ENCODE measurements at regions not wholly inside any gene's neighbourhood (a gene's known extent, or its start where the extent isn't known, plus 50 kb on each side); places are given as distances from the start of the nearest gene placed in this dataset.

DNA sequence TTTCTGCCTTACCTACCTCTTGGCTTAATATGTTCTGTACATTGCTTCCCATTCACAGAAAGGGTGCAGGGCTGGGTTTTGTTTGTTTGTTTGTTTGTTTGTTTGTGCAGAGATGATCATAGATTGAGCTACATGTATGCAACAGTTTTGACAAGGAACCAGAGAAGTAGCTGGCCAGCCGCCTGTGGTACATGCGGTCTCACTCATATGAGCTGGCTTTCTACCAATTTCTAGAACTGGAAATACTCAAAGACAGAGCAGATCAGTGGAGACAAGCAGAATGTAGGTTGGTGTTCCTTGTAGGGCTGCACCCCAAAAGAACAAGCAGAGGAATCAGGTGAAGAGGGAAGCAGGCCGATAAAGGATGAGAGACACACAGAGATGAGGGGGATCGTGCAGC, 502.7 kb downstream of the SOX2 start:
- Histone ChIP-seq H3K9me2 (replicated peaks; ENCODE audit: control insufficient read depth, low read length) (no peaks in the 10 kb centered on the region), H4K20me1 (ENCODE audit: control insufficient read depth, insufficient read depth, low read depth, low read length) (no peaks in the 10 kb centered on the region), H3F3A (ENCODE audit: control insufficient read depth, insufficient read depth) (no peaks in the 10 kb centered on the region), H3K79me2 (ENCODE audit: control insufficient read depth, low read length) (no peaks in the 10 kb centered on the region), H3K9me3 (ENCODE audit: control insufficient read depth, insufficient read depth, low read length) (no peaks in the 10 kb centered on the region), H3K27me3 (ENCODE audit: control insufficient read depth, low read length) (peaks cover 3% of the 10 kb centered on the region; the same call in 1 of the 2 replicates), H3K4me3 (ENCODE audit: low read length) (no peak overlapping the region), H3K4me1 (ENCODE audit: control insufficient read depth, low read length) (no peaks in the 10 kb centered on the region), H3K4me2 (ENCODE audit: low read length) (no peak overlapping the region), H3K27ac (ENCODE audit: low read depth, low read length) (no peak overlapping the region), H3K36me3 (ENCODE audit: control insufficient read depth, low read length) (no peaks in the 10 kb centered on the region)
- no peak for TF ChIP-seq EZH2phosphoT487 (IDR thresholded peaks at IDR 0.05; ENCODE audit: borderline replicate concordance, low read length)
- TF ChIP-seq, protein P1, sequence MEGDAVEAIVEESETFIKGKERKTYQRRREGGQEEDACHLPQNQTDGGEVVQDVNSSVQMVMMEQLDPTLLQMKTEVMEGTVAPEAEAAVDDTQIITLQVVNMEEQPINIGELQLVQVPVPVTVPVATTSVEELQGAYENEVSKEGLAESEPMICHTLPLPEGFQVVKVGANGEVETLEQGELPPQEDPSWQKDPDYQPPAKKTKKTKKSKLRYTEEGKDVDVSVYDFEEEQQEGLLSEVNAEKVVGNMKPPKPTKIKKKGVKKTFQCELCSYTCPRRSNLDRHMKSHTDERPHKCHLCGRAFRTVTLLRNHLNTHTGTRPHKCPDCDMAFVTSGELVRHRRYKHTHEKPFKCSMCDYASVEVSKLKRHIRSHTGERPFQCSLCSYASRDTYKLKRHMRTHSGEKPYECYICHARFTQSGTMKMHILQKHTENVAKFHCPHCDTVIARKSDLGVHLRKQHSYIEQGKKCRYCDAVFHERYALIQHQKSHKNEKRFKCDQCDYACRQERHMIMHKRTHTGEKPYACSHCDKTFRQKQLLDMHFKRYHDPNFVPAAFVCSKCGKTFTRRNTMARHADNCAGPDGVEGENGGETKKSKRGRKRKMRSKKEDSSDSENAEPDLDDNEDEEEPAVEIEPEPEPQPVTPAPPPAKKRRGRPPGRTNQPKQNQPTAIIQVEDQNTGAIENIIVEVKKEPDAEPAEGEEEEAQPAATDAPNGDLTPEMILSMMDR (IDR thresholded peaks at IDR 0.05; ENCODE audit: low read depth, low read length, poor library complexity, severe bottlenecking), result no peak

DNA sequence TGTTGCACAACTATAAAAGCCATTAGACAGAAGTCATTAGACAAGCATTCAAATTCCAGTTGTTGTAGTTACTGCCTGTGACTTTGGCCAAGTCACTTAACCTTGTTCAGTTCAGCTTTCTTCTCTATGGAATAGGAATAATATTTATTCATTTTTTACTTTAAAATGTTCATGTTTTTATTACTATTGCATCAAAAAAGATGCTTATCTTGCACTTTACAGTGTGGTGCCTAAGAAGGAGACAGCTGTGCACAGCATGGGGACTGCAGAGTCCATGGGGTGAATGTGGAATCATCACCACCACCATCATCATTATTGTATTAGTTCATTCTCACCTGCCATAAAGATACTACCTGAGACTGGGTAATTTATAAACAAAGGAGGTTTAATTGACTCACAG, 504.2 kb downstream of the SOX2 start:
- TF ChIP-seq, protein P1 (IDR thresholded peaks at IDR 0.05; ENCODE audit: low read depth, low read length, poor library complexity, severe bottlenecking), result no peak
- no peak for TF ChIP-seq EZH2phosphoT487 (IDR thresholded peaks at IDR 0.05; ENCODE audit: borderline replicate concordance, low read length)
- Histone ChIP-seq H3K79me2 (ENCODE audit: control insufficient read depth, low read length) (no peaks in the 10 kb centered on the region), H3K4me3 (ENCODE audit: low read length) (no peak overlapping the region)

DNA sequence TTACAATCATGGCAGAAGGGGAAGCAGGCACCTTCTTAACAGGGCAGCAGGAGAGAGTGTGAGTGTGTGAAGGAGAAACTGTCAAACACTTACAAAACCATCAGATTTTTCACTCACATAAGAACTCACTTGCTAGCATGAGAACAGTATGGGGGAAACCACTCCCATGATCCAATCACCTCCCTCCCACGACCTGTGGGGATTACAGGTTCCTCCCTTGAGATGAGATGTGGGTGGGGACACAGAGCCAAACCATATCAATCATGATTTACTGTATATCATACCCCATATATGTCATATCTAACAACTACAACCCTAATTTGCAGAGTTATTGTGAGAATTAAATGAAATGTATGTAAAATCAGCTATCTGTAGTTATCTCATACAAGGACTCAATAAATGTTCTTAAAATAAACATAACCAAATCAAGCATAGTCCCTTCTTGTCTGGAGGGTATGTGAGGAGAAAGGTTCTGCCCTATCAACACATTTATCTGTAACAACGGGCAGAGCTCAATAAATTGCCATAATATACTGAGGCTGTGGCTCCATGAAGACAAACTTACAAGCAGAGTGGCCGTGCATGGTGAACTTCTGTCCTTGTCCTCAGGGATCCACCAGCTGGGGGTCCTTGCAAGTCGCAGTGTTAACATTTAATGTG, 504.7 kb downstream of the SOX2 start:
- H3K4me2 ChIP-seq (ENCODE audit: low read length), result no peak overlapping the region
- H3K9me2 ChIP-seq (replicated peaks; ENCODE audit: control insufficient read depth, low read length), result no peaks in the 10 kb centered on the region
- H3F3A ChIP-seq (ENCODE audit: control insufficient read depth, insufficient read depth), result no peaks in the 10 kb centered on the region
- no peaks in the 10 kb centered on the region for H4K20me1 ChIP-seq (ENCODE audit: control insufficient read depth, insufficient read depth, low read depth, low read length)
- H3K4me3 ChIP-seq (ENCODE audit: low read length), result no peak overlapping the region
- no peaks in the 10 kb centered on the region for H3K4me1 ChIP-seq (ENCODE audit: control insufficient read depth, low read length)
- TF ChIP-seq, protein P1 (IDR thresholded peaks at IDR 0.05; ENCODE audit: low read depth, low read length, poor library complexity, severe bottlenecking), result no peak
- TF ChIP-seq EZH2phosphoT487 (IDR thresholded peaks at IDR 0.05; ENCODE audit: borderline replicate concordance, low read length), result no peak
- H3K79me2 ChIP-seq (ENCODE audit: control insufficient read depth, low read length), result no peaks in the 10 kb centered on the region
- H3K27me3 ChIP-seq (ENCODE audit: control insufficient read depth, low read length), result peaks cover 3% of the 10 kb centered on the region; the same call in 1 of the 2 replicates
- H3K27ac ChIP-seq (ENCODE audit: low read depth, low read length), result no peak overlapping the region
- H3K36me3 ChIP-seq (ENCODE audit: control insufficient read depth, low read length), result no peaks in the 10 kb centered on the region
- no peaks in the 10 kb centered on the region for H3K9me3 ChIP-seq (ENCODE audit: control insufficient read depth, insufficient read depth, low read length)

More for the DNA sequence above, 504.2 kb downstream of the SOX2 start:
- H3K4me1 ChIP-seq (ENCODE audit: control insufficient read depth, low read length), result no peaks in the 10 kb centered on the region
- no peaks in the 10 kb centered on the region for H3K36me3 ChIP-seq (ENCODE audit: control insufficient read depth, low read length)
- H3F3A ChIP-seq (ENCODE audit: control insufficient read depth, insufficient read depth), result no peaks in the 10 kb centered on the region
- no peaks in the 10 kb centered on the region for H3K9me3 ChIP-seq (ENCODE audit: control insufficient read depth, insufficient read depth, low read length)
- no peak overlapping the region for H3K27ac ChIP-seq (ENCODE audit: low read depth, low read length)
- peaks cover 3% of the 10 kb centered on the region; the same call in 1 of the 2 replicates for H3K27me3 ChIP-seq (ENCODE audit: control insufficient read depth, low read length)
- H3K9me2 ChIP-seq (replicated peaks; ENCODE audit: control insufficient read depth, low read length), result no peaks in the 10 kb centered on the region
- no peak overlapping the region for H3K4me2 ChIP-seq (ENCODE audit: low read length)
- H4K20me1 ChIP-seq (ENCODE audit: control insufficient read depth, insufficient read depth, low read depth, low read length), result no peaks in the 10 kb centered on the region
